RWPE2 (cell line): ENCODE measurements at regions not wholly inside any gene's neighbourhood (a gene's known extent, or its start where the extent isn't known, plus 50 kb on each side); places are given as distances from the start of the nearest gene placed in this dataset.

ENCODE experiments used
- ATAC-seq: fragments of 200-7000 bp; cut with Tn5 transposase; 3 replicates; pipeline ENCODE4 v1.9.1; 2021; ENCODE audit warnings: low read depth
- DNase-seq: peaks from one replicate; pipeline ENCODE4 v3.0.0-alpha.2; 2020; ENCODE audit warnings: low spot score
- H3K27ac ChIP-seq: fragments of 450-650 bp; 2 replicates; pipeline ENCODE4 v1.5.1; 2017; ENCODE audit warnings: mild to moderate bottlenecking; ENCODE audit not compliant: poor library complexity, severe bottlenecking
- H3K27me3 ChIP-seq: fragments of 250-450 bp; sonication (Bioruptor Pico); 2 replicates; pipeline ENCODE4 v1.5.1; 2021; ENCODE audit warnings: mild to moderate bottlenecking, moderate library complexity; ENCODE audit not compliant: insufficient read depth, poor library complexity, severe bottlenecking
- H3K36me3 ChIP-seq: fragments of 250-450 bp; sonication (Bioruptor Pico); 2 replicates; pipeline ENCODE4 v1.5.1; 2020; ENCODE audit warnings: low read depth, mild to moderate bottlenecking, moderate library complexity
- H3K4me1 ChIP-seq: fragments of 250-450 bp; sonication (Bioruptor Pico); 2 replicates; pipeline ENCODE4 v1.5.1; 2021; ENCODE audit warnings: mild to moderate bottlenecking, moderate library complexity; ENCODE audit not compliant: insufficient read depth, poor library complexity, severe bottlenecking
- H3K4me3 ChIP-seq: fragments of 250-450 bp; sonication (Bioruptor Pico); 2 replicates; pipeline ENCODE4 v1.5.1; 2021; ENCODE audit warnings: mild to moderate bottlenecking, moderate library complexity; ENCODE audit not compliant: severe bottlenecking
- H3K9me3 ChIP-seq: fragments of 250-450 bp; sonication (Bioruptor Pico); 2 replicates; pipeline ENCODE4 v1.5.1; 2021; ENCODE audit warnings: mild to moderate bottlenecking, moderate library complexity; ENCODE audit not compliant: severe bottlenecking
- TF ChIP-seq, protein P1 (sequence below): fragments of 450-650 bp; IDR thresholded peaks from one replicate; pipeline ENCODE4 v1.5.1; 2017; ENCODE audit warnings: mild to moderate bottlenecking, moderate library complexity; ENCODE audit not compliant: poor library complexity, severe bottlenecking

DNA sequence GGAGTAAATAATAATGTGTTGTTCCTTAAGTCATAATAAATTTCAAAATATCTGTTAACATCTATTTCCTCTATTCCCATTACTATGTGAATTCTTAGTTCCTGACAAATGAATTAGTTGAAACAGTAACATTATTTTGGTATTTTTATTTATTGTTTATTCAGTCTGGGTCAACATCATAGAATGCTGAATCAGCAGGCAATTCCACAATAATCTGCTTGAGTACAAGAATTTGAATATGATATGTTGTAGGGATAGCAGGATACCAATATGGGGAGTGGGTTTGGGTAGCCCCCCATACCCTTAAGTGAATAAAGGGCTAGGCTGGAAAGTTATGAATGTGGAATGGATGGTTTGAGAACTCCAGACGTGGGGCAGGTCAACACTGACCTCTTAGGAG, 373.2 kb upstream of the CHD6 start:
- no peaks in the 10 kb centered on the region for H3K36me3 ChIP-seq
- DNase-seq (no peak), ATAC-seq (no peak)
- TF ChIP-seq, protein P1, sequence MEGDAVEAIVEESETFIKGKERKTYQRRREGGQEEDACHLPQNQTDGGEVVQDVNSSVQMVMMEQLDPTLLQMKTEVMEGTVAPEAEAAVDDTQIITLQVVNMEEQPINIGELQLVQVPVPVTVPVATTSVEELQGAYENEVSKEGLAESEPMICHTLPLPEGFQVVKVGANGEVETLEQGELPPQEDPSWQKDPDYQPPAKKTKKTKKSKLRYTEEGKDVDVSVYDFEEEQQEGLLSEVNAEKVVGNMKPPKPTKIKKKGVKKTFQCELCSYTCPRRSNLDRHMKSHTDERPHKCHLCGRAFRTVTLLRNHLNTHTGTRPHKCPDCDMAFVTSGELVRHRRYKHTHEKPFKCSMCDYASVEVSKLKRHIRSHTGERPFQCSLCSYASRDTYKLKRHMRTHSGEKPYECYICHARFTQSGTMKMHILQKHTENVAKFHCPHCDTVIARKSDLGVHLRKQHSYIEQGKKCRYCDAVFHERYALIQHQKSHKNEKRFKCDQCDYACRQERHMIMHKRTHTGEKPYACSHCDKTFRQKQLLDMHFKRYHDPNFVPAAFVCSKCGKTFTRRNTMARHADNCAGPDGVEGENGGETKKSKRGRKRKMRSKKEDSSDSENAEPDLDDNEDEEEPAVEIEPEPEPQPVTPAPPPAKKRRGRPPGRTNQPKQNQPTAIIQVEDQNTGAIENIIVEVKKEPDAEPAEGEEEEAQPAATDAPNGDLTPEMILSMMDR: no peak
- no peak overlapping the region for H3K4me3 ChIP-seq
- H3K4me1 ChIP-seq: no peaks in the 10 kb centered on the region
- H3K27me3 ChIP-seq: peaks cover 8% of the 10 kb centered on the region
- H3K9me3 ChIP-seq: no peaks in the 10 kb centered on the region
- no peak overlapping the region for H3K27ac ChIP-seq

- TF ChIP-seq, protein P1: no peak
- H3K27ac ChIP-seq: no peak overlapping the region
- ATAC-seq (peak; percentile 13; the same call in 1 of the 3 replicates), DNase-seq (no peak)
- no peaks in the 10 kb centered on the region for H3K9me3 ChIP-seq
- H3K4me1 ChIP-seq: no peaks in the 10 kb centered on the region
- H3K27me3 ChIP-seq: peaks cover 8% of the 10 kb centered on the region
- H3K4me3 ChIP-seq: no peak overlapping the region
- no peaks in the 10 kb centered on the region for H3K36me3 ChIP-seq
Measured at GRCh38 chr20:41989935-41990635, 371.9 kb upstream of the CHD6 start.

GRCh38 chr20:41989039-41989679, 371.0 kb upstream of the CHD6 start:
- TF ChIP-seq, protein P1: no peak
- Histone ChIP-seq H3K9me3 (no peaks in the 10 kb centered on the region), H3K27me3 (peaks cover 8% of the 10 kb centered on the region), H3K4me3 (no peak overlapping the region), H3K36me3 (no peaks in the 10 kb centered on the region), H3K4me1 (no peaks in the 10 kb centered on the region), H3K27ac (no peak overlapping the region)
- DNase-seq (no peak), ATAC-seq (no peak)

DNA sequence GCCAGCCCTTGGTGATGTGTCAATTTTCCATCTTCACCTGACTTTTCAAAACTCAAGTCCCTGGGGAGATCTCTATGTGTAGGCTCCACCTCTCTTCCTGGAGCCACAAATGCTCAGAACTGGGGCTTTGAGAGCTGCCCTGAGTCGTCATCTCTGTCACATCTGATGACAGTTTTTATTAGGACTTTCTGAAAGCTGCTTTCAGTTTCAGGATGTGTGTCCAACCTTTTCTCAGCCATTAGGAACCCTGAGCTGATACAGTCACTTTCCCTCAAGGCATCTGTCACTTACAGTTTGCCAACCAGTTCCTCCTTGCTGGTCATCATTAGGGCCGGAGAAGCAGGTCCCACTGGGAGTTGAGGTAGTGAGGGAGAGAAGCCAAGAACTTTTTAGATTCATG, 365.9 kb upstream of the CHD6 start:
- ATAC-seq: no peak
- H3K4me1 ChIP-seq: no peaks in the 10 kb centered on the region

More for the DNA sequence above, 365.9 kb upstream of the CHD6 start:
- no peaks in the 10 kb centered on the region for H3K36me3 ChIP-seq
- no peak for DNase-seq
- no peak overlapping the region for H3K4me3 ChIP-seq
- TF ChIP-seq, protein P1: no peak
- no peaks in the 10 kb centered on the region for H3K9me3 ChIP-seq
- H3K27ac ChIP-seq: no peak overlapping the region
- H3K27me3 ChIP-seq: no peaks in the 10 kb centered on the region
